ENCODE measurements at regions not wholly inside any gene's neighbourhood (a gene's known extent, or its start where the extent isn't known, plus 50 kb on each side); places are given as distances from the start of the nearest gene placed in this dataset.

DNA sequence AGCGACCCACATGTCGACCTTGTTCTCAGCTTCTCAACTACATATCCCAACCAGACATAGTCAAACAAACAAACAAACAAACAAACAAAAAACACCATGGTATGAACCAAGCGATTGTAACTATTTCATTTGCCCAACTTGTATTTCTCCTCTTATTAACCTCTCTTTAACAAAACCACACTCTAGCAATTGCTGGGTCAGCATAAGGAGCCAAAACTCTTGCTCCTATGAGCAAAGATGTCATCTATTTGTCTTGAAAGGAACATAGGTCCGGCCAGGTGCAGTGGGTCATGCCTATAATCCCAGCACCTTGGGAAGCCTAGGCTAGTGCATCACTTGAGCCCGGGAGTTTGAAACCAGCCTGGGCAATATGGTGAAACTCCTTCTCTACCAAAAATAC lies 145.6 kb downstream of the WT1 start:
- TF ChIP-seq, protein P1, sequence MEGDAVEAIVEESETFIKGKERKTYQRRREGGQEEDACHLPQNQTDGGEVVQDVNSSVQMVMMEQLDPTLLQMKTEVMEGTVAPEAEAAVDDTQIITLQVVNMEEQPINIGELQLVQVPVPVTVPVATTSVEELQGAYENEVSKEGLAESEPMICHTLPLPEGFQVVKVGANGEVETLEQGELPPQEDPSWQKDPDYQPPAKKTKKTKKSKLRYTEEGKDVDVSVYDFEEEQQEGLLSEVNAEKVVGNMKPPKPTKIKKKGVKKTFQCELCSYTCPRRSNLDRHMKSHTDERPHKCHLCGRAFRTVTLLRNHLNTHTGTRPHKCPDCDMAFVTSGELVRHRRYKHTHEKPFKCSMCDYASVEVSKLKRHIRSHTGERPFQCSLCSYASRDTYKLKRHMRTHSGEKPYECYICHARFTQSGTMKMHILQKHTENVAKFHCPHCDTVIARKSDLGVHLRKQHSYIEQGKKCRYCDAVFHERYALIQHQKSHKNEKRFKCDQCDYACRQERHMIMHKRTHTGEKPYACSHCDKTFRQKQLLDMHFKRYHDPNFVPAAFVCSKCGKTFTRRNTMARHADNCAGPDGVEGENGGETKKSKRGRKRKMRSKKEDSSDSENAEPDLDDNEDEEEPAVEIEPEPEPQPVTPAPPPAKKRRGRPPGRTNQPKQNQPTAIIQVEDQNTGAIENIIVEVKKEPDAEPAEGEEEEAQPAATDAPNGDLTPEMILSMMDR (IDR thresholded peaks at IDR 0.05; ENCODE audit: unreplicated experiment), result no peak
- peaks cover 21% of the 10 kb centered on the region for H3K9me3 Mint-ChIP-seq
- no peak overlapping the region for H3K27ac Mint-ChIP-seq
- no peaks in the 10 kb centered on the region for H3K36me3 Mint-ChIP-seq
- no peaks in the 10 kb centered on the region for H3K4me1 Mint-ChIP-seq
- DNase-seq (ENCODE audit: low spot score in 2 of 2, unreplicated experiment in 2 of 2), result no peak
- H3K4me3 Mint-ChIP-seq, result no peak overlapping the region
- H3K27me3 Mint-ChIP-seq (ENCODE audit: low read depth), result peaks cover 6% of the 10 kb centered on the region

DNA sequence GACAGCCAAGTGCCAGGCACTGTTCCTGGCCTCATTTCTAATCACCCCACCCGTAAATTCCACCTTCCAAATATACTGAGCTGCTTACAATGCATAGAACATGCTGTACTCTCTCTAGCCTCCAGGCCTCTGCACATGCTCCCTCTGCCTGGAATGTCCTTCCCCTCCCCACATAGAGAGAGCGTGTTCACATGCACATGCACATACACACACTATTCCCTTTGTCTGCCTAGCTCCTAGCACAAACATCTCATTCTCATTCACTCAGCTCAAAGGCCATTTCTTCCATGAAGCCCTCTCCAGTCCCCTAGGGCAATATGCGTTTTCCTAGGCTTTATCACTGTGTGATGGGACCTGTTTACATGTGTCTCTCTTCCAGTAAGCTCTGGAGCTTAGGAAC lies 144.6 kb downstream of the WT1 start:
- TF ChIP-seq, protein P1 (IDR thresholded peaks at IDR 0.05; ENCODE audit: unreplicated experiment), result no peak
- H3K27ac Mint-ChIP-seq, result no peak overlapping the region
- no peaks in the 10 kb centered on the region for H3K36me3 Mint-ChIP-seq
- no peaks in the 10 kb centered on the region for H3K27me3 Mint-ChIP-seq (ENCODE audit: low read depth)
- H3K9me3 Mint-ChIP-seq, result peaks cover 15% of the 10 kb centered on the region
- DNase-seq (ENCODE audit: low spot score in 2 of 2, unreplicated experiment in 2 of 2), result no peak
- no peak overlapping the region for H3K4me3 Mint-ChIP-seq
- no peaks in the 10 kb centered on the region for H3K4me1 Mint-ChIP-seq

DNA sequence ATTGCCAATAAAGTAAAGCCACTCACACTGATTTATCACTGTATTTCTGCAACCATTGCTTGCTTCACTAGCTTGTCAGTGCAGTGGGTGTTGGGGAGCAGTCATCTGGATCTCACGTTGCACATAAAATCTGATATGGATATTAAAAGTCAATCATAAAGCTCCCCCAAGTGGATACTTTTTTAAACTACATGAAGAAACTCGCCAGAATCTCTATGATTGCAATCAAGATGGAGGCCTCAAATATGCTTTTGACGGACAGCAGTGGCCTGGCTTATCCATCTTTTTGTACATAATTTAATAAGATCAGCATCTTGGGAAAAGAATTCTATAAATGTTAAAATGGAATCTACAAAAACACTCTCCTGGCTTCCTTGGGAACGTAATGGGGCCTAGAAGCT lies 137.7 kb downstream of the WT1 start:
- TF ChIP-seq, protein P1 (IDR thresholded peaks at IDR 0.05; ENCODE audit: unreplicated experiment), result peak; percentile 52
- Mint-ChIP-seq H3K27me3 (ENCODE audit: low read depth) (no peaks in the 10 kb centered on the region), H3K27ac (peak overlapping the region; percentile 57), H3K9me3 (peaks cover 5% of the 10 kb centered on the region), H3K4me3 (no peak overlapping the region), H3K4me1 (peaks cover 24% of the 10 kb centered on the region), H3K36me3 (no peaks in the 10 kb centered on the region)
- DNase-seq (ENCODE audit: low spot score in 2 of 2, unreplicated experiment in 2 of 2), result no peak

DNA sequence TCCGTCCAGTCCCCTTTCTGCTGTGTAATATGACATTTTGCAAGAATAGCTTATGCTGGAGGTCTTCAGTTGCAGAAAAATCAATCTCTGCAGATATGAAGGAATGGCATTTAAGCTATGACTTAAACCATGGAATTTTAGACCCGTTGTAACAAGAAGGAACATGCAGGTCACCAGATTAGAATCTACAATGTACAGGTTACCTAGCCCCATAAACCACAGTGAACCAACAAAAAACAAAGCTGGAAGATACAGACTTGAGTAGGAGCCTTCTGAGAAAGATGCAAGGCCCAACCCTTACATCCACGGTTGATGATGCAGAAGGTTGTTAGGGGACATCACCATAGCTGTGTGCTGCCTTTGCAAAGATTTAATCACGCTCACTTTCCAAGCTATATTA lies 132.5 kb downstream of the WT1 start:
- Mint-ChIP-seq H3K27ac (no peak overlapping the region), H3K27me3 (ENCODE audit: low read depth) (no peaks in the 10 kb centered on the region), H3K9me3 (no peaks in the 10 kb centered on the region), H3K36me3 (no peaks in the 10 kb centered on the region), H3K4me3 (no peak overlapping the region), H3K4me1 (peaks cover 29% of the 10 kb centered on the region)
- DNase-seq (ENCODE audit: low spot score in 2 of 2, unreplicated experiment in 2 of 2), result no peak
- TF ChIP-seq, protein P1 (IDR thresholded peaks at IDR 0.05; ENCODE audit: unreplicated experiment), result no peak

DNA sequence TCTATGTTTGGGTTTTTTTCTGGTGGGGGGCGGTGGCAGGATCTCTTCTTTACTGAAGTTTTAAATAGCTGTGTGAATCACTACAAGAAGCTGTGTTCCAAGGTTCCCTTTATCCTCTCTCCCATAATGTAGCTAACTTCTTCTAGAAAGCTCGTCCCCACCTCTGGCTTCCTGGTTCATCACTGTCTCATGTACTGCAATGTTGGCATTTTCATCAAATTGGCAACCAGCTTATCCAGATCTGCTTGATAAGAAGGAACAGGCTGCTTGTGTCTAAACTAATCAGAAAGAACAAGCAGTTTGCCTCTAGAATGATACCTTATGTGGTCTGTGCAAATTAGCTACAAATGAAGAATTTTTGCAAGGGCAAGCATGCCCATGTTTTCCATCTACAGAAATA lies 130.8 kb downstream of the WT1 start:
- H3K9me3 Mint-ChIP-seq, result no peaks in the 10 kb centered on the region
- H3K27ac Mint-ChIP-seq, result peak overlapping the region; percentile 3
- no peaks in the 10 kb centered on the region for H3K27me3 Mint-ChIP-seq (ENCODE audit: low read depth)
- no peak for DNase-seq (ENCODE audit: low spot score in 2 of 2, unreplicated experiment in 2 of 2)
- no peaks in the 10 kb centered on the region for H3K36me3 Mint-ChIP-seq
- H3K4me1 Mint-ChIP-seq, result peaks cover 39% of the 10 kb centered on the region
- TF ChIP-seq, protein P1 (IDR thresholded peaks at IDR 0.05; ENCODE audit: unreplicated experiment), result no peak
- no peak overlapping the region for H3K4me3 Mint-ChIP-seq

DNA sequence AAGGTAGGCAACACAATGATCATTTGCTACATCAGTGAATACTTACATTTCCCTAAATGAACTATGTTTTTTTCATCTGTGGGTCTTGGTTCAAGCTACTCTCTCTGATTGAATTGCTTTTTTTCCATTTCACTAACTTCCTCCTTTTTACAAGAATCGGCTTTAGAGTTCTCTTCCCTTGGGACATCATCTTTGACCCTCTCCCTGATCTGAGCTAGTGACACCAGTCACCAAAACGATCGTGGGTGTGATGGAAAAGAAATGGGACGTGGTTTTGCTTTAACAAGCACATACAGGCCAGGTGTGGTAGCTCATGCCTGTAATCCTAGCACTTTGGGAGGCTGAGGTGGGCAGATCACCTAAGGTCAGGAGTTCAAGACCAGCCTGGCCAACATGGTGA lies 129.9 kb downstream of the WT1 start:
- no peaks in the 10 kb centered on the region for H3K36me3 Mint-ChIP-seq
- no peak for DNase-seq (ENCODE audit: low spot score in 2 of 2, unreplicated experiment in 2 of 2)
- no peaks in the 10 kb centered on the region for H3K9me3 Mint-ChIP-seq
- H3K27me3 Mint-ChIP-seq (ENCODE audit: low read depth), result no peaks in the 10 kb centered on the region
- H3K27ac Mint-ChIP-seq, result no peak overlapping the region
- TF ChIP-seq, protein P1 (IDR thresholded peaks at IDR 0.05; ENCODE audit: unreplicated experiment), result no peak
- no peak overlapping the region for H3K4me3 Mint-ChIP-seq
- peaks cover 43% of the 10 kb centered on the region for H3K4me1 Mint-ChIP-seq

Measured in mesothelial cell of epicardium (in vitro differentiated cells).